ENCODE measurements at regions not wholly inside any gene's neighbourhood (a gene's known extent, or its start where the extent isn't known, plus 50 kb on each side); places are given as distances from the start of the nearest gene placed in this dataset.
"Not testable (repeated sequence)": the region's sequence is repeated elsewhere in the genome, so short reads cannot be mapped to it uniquely, and the experiment has no call there.

DNA sequence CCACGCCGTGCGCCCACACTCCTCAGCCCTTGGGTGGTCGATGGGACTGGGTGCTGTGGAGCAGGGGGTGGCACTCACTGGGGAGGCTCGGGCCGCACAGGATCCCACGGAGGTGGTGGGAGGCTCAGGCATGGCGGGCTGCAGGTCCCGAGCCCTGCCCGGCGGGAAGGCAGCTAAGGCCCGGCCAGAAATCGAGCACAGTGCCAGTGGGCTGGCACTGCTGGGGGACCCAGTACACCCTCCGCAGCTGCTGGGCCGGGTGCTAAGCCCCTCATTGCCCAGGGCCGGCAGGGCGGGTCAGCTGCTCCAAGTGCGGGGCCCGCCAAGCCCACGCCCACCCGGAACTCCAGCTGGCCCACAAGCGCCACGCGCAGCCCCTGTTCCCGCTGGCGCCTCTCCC is 370.0 kb downstream of the LRATD1 start:
- TF ChIP-seq, protein P1, sequence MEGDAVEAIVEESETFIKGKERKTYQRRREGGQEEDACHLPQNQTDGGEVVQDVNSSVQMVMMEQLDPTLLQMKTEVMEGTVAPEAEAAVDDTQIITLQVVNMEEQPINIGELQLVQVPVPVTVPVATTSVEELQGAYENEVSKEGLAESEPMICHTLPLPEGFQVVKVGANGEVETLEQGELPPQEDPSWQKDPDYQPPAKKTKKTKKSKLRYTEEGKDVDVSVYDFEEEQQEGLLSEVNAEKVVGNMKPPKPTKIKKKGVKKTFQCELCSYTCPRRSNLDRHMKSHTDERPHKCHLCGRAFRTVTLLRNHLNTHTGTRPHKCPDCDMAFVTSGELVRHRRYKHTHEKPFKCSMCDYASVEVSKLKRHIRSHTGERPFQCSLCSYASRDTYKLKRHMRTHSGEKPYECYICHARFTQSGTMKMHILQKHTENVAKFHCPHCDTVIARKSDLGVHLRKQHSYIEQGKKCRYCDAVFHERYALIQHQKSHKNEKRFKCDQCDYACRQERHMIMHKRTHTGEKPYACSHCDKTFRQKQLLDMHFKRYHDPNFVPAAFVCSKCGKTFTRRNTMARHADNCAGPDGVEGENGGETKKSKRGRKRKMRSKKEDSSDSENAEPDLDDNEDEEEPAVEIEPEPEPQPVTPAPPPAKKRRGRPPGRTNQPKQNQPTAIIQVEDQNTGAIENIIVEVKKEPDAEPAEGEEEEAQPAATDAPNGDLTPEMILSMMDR (IDR thresholded peaks at IDR 0.05 in 8 of 11, conservative IDR thresholded peaks at IDR 0.05 in 3 of 11): not testable (repeated sequence)
- not testable (repeated sequence) for TF ChIP-seq POLR2A (IDR thresholded peaks at IDR 0.05)
